Mucosa of descending colon (tissue), 3 donors: ENCODE measurements at regions not wholly inside any gene's neighbourhood (a gene's known extent, or its start where the extent isn't known, plus 50 kb on each side); places are given as distances from the start of the nearest gene placed in this dataset.

Source experiments
- ATAC-seq: fragments of 200-7000 bp; cut with Tn5 transposase; one replicate; pipeline ENCODE4 v1.9.1; 2020; ENCODE audit warnings: mild to moderate bottlenecking, moderate library complexity
- DNase-seq, 3 donors: peaks; one replicate each; pipeline ENCODE4 v3.0.0-alpha.2; 2020
- H3K36me3 ChIP-seq: fragments of 200-600 bp; one replicate; pipeline ENCODE4 v1.8.0; 2021; ENCODE audit warnings: low read depth, mild to moderate bottlenecking
- H3K4me1 ChIP-seq: fragments of 200-600 bp; one replicate; pipeline ENCODE4 v1.8.0; 2021; ENCODE audit warnings: low read depth, mild to moderate bottlenecking
- H3K4me3 ChIP-seq: fragments of 200-600 bp; one replicate; pipeline ENCODE4 v1.8.0; 2021; ENCODE audit warnings: mild to moderate bottlenecking
- H3K9me3 ChIP-seq: fragments of 200-600 bp; one replicate; pipeline ENCODE4 v1.8.0; 2021; ENCODE audit warnings: mild to moderate bottlenecking
- intact Hi-C, 2 donors: fragments of 100-400 bp; cut with DNase I in 1 of 2; cut with micrococcal nuclease in 1 of 2; formaldehyde crosslinking; loops; one replicate each; pipeline versions ENCODE4 v1.11.0 to v1.11.1; 2022; cut with DNase I, micrococcal nuclease
- TF ChIP-seq, protein P1 (sequence below): fragments of 200-600 bp; IDR thresholded peaks from one replicate; pipeline ENCODE4 v1.8.0; 2022; ENCODE audit warnings: antibody characterized with exemption, mild to moderate bottlenecking
- donor health status: DM: no; HTN: no; CAD: no; lungs with moderate emphysema.
- donor health status: DM: no; HTN: no; CAD: no.
- donor health status: DM: no; HTN: yes; CAD: no.

DNA sequence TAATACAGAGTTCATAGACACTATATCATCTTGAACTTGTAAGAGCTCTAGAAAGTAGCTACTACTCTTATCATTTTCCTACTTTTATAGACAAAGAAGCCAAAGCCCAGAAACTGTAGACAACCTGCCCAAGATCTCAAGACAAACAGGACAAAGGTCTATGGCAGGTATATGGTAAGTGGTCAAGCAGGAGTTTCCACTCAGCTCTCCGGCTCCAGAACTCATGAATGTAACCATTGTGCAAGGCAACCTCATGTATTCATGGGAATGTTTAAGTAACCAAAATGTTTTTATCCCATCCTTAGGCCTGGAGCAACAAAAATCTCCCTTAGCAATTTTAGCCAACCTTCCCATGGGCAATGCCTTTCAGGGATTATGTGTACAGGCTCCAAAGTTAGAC, 163.4 kb upstream of the PUM3 start:
- intact Hi-C loops = no loop called here
- H3K9me3 ChIP-seq = no peaks in the 10 kb centered on the region
- no peak for ATAC-seq
- no peak overlapping the region for H3K4me3 ChIP-seq
- H3K36me3 ChIP-seq = no peaks in the 10 kb centered on the region
- TF ChIP-seq, protein P1, sequence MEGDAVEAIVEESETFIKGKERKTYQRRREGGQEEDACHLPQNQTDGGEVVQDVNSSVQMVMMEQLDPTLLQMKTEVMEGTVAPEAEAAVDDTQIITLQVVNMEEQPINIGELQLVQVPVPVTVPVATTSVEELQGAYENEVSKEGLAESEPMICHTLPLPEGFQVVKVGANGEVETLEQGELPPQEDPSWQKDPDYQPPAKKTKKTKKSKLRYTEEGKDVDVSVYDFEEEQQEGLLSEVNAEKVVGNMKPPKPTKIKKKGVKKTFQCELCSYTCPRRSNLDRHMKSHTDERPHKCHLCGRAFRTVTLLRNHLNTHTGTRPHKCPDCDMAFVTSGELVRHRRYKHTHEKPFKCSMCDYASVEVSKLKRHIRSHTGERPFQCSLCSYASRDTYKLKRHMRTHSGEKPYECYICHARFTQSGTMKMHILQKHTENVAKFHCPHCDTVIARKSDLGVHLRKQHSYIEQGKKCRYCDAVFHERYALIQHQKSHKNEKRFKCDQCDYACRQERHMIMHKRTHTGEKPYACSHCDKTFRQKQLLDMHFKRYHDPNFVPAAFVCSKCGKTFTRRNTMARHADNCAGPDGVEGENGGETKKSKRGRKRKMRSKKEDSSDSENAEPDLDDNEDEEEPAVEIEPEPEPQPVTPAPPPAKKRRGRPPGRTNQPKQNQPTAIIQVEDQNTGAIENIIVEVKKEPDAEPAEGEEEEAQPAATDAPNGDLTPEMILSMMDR = no peak
- DNase-seq = no peak
- H3K4me1 ChIP-seq = no peaks in the 10 kb centered on the region

DNA sequence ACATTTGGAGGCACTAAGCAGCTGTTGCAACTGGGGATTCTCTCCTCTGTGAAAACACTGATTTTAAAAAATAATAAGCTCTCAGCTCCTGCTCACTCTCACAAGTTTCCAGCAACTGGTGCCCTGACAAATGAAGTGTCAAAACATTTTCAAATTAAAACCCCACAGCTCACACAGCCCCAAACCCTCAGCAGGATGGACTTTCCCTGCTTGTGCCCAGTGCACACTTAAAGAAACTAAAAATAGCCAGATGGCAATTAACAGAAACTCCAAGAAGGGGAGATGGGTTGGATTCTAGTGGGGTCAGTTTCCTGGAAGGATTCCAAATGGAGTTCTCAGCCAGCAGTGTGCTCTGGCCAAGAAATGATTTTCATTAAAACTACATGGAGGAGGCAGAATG, 163.0 kb upstream of the PUM3 start:
- no peak overlapping the region for H3K4me3 ChIP-seq
- H3K36me3 ChIP-seq = no peaks in the 10 kb centered on the region
- H3K9me3 ChIP-seq = no peaks in the 10 kb centered on the region
- H3K4me1 ChIP-seq = no peaks in the 10 kb centered on the region
- TF ChIP-seq, protein P1 = no peak
- DNase-seq (no peak), ATAC-seq (no peak)
- intact Hi-C loops = no loop called here

DNA sequence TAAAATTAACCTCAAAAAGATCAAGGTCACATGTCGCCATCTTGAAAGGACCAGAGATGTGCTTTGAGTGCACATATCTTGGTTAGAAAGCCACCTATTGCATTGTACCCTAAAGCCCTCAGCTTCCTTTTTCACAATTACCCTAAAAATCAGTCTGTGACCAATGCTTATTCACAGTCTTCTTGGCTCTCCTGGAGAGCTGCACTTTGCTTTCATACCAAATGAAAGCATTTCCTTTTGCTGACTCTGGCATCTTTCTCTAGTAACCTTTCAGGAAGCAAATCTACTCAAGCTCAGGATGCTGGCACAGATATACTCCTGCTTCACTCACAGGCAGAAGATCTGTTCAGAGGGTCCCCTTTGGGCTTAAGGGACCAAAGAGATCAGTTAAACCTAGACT, 160.7 kb upstream of the PUM3 start:
- ATAC-seq (no peak), DNase-seq (no peak)
- Histone ChIP-seq H3K36me3 (no peaks in the 10 kb centered on the region), H3K4me1 (no peaks in the 10 kb centered on the region), H3K9me3 (no peaks in the 10 kb centered on the region), H3K4me3 (no peak overlapping the region)
- TF ChIP-seq, protein P1 = no peak
- intact Hi-C loops = no loop called here

DNA sequence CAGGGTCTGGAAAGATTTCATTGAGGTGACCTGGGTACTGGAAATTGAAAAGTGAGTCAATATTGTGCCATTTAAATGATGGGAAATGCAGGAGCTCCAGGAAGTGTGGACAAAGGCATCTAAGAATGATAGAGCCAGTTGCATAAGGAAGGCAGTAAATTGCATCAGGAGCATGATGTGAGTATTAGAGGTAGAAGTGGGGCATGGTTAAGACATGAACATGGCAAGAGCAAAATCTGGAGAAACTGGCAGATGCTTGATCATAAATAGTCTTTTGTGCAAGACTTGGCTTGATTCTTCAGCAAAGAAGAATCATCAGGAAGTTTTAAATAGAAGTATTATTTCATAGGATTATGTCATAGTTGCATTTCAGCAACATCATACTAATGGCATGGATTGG, 157.4 kb upstream of the PUM3 start:
- DNase-seq = no peak
- H3K4me3 ChIP-seq = no peak overlapping the region
- H3K4me1 ChIP-seq = no peaks in the 10 kb centered on the region
- no peak for ATAC-seq
- intact Hi-C loops = no loop called here
- H3K9me3 ChIP-seq = no peaks in the 10 kb centered on the region
- TF ChIP-seq, protein P1 = no peak
- no peaks in the 10 kb centered on the region for H3K36me3 ChIP-seq

DNA sequence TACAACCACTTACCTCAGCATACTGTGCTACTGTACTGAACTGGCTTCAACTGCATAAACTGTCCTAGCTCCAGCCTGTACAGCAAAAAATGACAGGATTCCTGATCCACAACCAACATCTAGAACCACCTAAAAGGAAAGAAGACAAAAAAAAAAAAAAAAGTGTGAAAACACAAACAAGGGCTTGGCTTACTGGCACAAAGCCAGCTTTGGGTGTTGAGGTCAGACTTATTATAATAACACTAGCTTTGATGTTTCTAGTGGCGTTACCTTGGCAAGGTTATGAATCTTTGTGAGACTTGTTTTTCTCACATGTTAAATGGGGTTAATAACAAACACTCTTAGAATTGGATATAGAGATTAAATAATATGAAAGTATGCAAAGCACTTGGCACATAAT, 148.5 kb upstream of the PUM3 start:
- Histone ChIP-seq H3K36me3 (no peaks in the 10 kb centered on the region), H3K4me1 (no peaks in the 10 kb centered on the region), H3K4me3 (no peak overlapping the region), H3K9me3 (no peaks in the 10 kb centered on the region)
- intact Hi-C loops = no loop called here
- peak in 1 of 3 donors; percentile 11 for DNase-seq
- TF ChIP-seq, protein P1 = no peak
- no peak for ATAC-seq

DNA sequence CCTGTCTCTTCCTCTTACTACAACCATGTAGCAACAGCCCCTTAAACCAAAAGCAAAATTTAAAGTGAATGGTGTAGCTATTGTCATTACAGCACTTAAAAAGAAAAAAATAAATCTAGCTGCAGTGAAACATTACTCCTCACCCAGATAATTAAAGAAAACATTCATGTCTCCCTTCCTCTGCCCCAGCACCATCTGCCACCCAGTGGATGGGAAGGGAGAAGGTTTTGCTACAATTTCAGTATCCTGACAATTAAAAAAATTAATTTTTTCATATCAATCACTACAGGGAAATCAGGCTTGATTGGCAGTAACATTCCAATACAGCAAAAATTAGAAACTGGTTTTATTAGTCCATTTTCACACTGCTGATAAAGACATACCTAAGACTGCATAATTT, 147.4 kb upstream of the PUM3 start:
- intact Hi-C loops = no loop called here
- H3K36me3 ChIP-seq = no peaks in the 10 kb centered on the region
- H3K4me3 ChIP-seq = no peak overlapping the region
- DNase-seq (no peak), ATAC-seq (no peak)
- H3K9me3 ChIP-seq = no peaks in the 10 kb centered on the region
- H3K4me1 ChIP-seq = no peaks in the 10 kb centered on the region
- TF ChIP-seq, protein P1 = no peak
